ENCODE measurements at regions not wholly inside any gene's neighbourhood (a gene's known extent, or its start where the extent isn't known, plus 50 kb on each side); places are given as distances from the start of the nearest gene placed in this dataset.

GRCh38 chr18:6579486-6579885, 150.0 kb upstream of the ARHGAP28 start:
- Histone ChIP-seq H3K79me2 (ENCODE audit: control insufficient read depth, insufficient read depth, low read length) (no peaks in the 10 kb centered on the region), H3K9me3 (ENCODE audit: control insufficient read depth, low read depth, low read length) (no peaks in the 10 kb centered on the region), H3K27me3 (ENCODE audit: control insufficient read depth, extremely low read depth, insufficient read depth, low read length) (peaks cover 3% of the 10 kb centered on the region), H3K4me1 (ENCODE audit: control insufficient read depth, extremely low read depth, insufficient read depth, low read length) (no peaks in the 10 kb centered on the region), H3K9ac (ENCODE audit: control insufficient read depth, extremely low read depth, insufficient read depth, low read length) (no peak overlapping the region), H3K4me2 (ENCODE audit: control insufficient read depth, extremely low read depth, insufficient read depth, low read depth, low read length) (no peak overlapping the region), H3K9me1 (ENCODE audit: control insufficient read depth, extremely low read depth, insufficient read depth, low read length) (no peaks in the 10 kb centered on the region), H2AFZ (ENCODE audit: control insufficient read depth, low read length) (no peak overlapping the region), H4K20me1 (ENCODE audit: control insufficient read depth, extremely low read depth, insufficient read depth, low read length) (no peaks in the 10 kb centered on the region), H3K4me3 (ENCODE audit: control insufficient read depth in 2 of 3, extremely low read depth in 1 of 3, insufficient read depth in 2 of 3, low read depth in 1 of 3, low read length in 3 of 3) (no peak overlapping the region), H3K27ac (ENCODE audit: control insufficient read depth, insufficient read depth, low read length) (no peak overlapping the region), H3K36me3 (ENCODE audit: control insufficient read depth in 2 of 2, extremely low read depth in 1 of 2, insufficient read depth in 2 of 2, low read length in 2 of 2) (no peaks in the 10 kb centered on the region)
- TF ChIP-seq, protein P1, sequence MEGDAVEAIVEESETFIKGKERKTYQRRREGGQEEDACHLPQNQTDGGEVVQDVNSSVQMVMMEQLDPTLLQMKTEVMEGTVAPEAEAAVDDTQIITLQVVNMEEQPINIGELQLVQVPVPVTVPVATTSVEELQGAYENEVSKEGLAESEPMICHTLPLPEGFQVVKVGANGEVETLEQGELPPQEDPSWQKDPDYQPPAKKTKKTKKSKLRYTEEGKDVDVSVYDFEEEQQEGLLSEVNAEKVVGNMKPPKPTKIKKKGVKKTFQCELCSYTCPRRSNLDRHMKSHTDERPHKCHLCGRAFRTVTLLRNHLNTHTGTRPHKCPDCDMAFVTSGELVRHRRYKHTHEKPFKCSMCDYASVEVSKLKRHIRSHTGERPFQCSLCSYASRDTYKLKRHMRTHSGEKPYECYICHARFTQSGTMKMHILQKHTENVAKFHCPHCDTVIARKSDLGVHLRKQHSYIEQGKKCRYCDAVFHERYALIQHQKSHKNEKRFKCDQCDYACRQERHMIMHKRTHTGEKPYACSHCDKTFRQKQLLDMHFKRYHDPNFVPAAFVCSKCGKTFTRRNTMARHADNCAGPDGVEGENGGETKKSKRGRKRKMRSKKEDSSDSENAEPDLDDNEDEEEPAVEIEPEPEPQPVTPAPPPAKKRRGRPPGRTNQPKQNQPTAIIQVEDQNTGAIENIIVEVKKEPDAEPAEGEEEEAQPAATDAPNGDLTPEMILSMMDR (optimal IDR thresholded peaks at IDR 0.05 in 1 of 3, IDR thresholded peaks at IDR 0.05 in 1 of 3, conservative IDR thresholded peaks at IDR 0.05 in 1 of 3; ENCODE audit: extremely low read depth in 1 of 3, insufficient read depth in 2 of 3, low read length in 3 of 3), result no peak
- TF ChIP-seq EZH2 (IDR thresholded peaks at IDR 0.05; ENCODE audit: low read length), result no peak
- dilution Hi-C loops (cut with MboI; ENCODE audit: extremely low pct_ligation_motif_present, low sequenced_read_pairs), result no loop called here
- no peak for DNase-seq (ENCODE audit: low read depth, low spot score)
- FAIRE-seq, result no peak

DNA sequence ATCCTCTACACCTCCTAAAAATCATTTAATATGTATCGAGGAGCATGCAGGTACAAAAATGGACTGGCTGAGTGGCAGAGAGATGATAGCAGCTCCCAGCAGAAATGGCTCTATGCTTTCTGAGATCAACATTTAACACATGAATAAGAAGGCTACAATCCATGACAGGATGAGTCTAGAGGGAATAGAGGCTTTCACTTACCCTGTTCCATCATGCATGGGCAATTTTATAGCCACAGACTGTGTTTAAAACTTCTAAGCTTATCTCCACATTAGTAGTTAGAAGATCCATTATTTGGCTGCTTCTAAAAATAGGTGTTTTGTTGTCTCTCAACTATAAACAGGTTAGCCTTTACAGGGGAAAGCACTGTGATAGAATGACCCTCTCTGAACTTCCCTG, 149.1 kb upstream of the ARHGAP28 start:
- Histone ChIP-seq H3K79me2 (ENCODE audit: control insufficient read depth, insufficient read depth, low read length) (no peaks in the 10 kb centered on the region), H3K9ac (ENCODE audit: control insufficient read depth, extremely low read depth, insufficient read depth, low read length) (no peak overlapping the region), H3K4me3 (ENCODE audit: control insufficient read depth in 2 of 3, extremely low read depth in 1 of 3, insufficient read depth in 2 of 3, low read depth in 1 of 3, low read length in 3 of 3) (no peak overlapping the region), H4K20me1 (ENCODE audit: control insufficient read depth, extremely low read depth, insufficient read depth, low read length) (no peaks in the 10 kb centered on the region), H3K4me1 (ENCODE audit: control insufficient read depth, extremely low read depth, insufficient read depth, low read length) (no peaks in the 10 kb centered on the region), H3K27ac (ENCODE audit: control insufficient read depth, insufficient read depth, low read length) (no peak overlapping the region), H3K4me2 (ENCODE audit: control insufficient read depth, extremely low read depth, insufficient read depth, low read depth, low read length) (no peak overlapping the region), H3K27me3 (ENCODE audit: control insufficient read depth, extremely low read depth, insufficient read depth, low read length) (peaks cover 3% of the 10 kb centered on the region), H3K9me1 (ENCODE audit: control insufficient read depth, extremely low read depth, insufficient read depth, low read length) (no peaks in the 10 kb centered on the region), H3K36me3 (ENCODE audit: control insufficient read depth in 2 of 2, extremely low read depth in 1 of 2, insufficient read depth in 2 of 2, low read length in 2 of 2) (no peaks in the 10 kb centered on the region), H3K9me3 (ENCODE audit: control insufficient read depth, low read depth, low read length) (no peaks in the 10 kb centered on the region), H2AFZ (ENCODE audit: control insufficient read depth, low read length) (no peak overlapping the region)
- DNase-seq (ENCODE audit: low read depth, low spot score), result no peak
- TF ChIP-seq, protein P1 (optimal IDR thresholded peaks at IDR 0.05 in 1 of 3, IDR thresholded peaks at IDR 0.05 in 1 of 3, conservative IDR thresholded peaks at IDR 0.05 in 1 of 3; ENCODE audit: extremely low read depth in 1 of 3, insufficient read depth in 2 of 3, low read length in 3 of 3), result no peak
- no peak for TF ChIP-seq EZH2 (IDR thresholded peaks at IDR 0.05; ENCODE audit: low read length)
- dilution Hi-C loops (cut with MboI; ENCODE audit: extremely low pct_ligation_motif_present, low sequenced_read_pairs), result no loop called here
- FAIRE-seq, result no peak
